Prostate gland (tissue), 2 donors: ENCODE measurements at regions not wholly inside any gene's neighbourhood (a gene's known extent, or its start where the extent isn't known, plus 50 kb on each side); places are given as distances from the start of the nearest gene placed in this dataset.

Experiments used
- DNase-seq: peaks from one replicate; pipeline ENCODE4 v3.0.0-alpha.2; 2019; ENCODE audit warnings: low spot score
- H3K27ac ChIP-seq, 2 donors: fragments of 200-600 bp; sonication (generic); 2 replicates each; pipeline ENCODE4 v1.5.1; 2017 to 2019
- H3K27me3 ChIP-seq: fragments of 200-600 bp; sonication (generic); replicated peaks from 2 replicates; pipeline ENCODE4 v1.5.1; 2019; ENCODE audit not compliant: insufficient read depth
- H3K36me3 ChIP-seq, 2 donors: fragments of 200-600 bp; sonication (generic); 1 replicate in 1 of 2; 2 replicates in 1 of 2; pipeline versions ENCODE4 v1.5.1 to v1.8.1; 2017 to 2019
- H3K4me1 ChIP-seq: fragments of 200-600 bp; sonication (generic); replicated peaks from 2 replicates; pipeline ENCODE4 v1.5.1; 2019
- H3K4me3 ChIP-seq, 2 donors: fragments of 200-600 bp; sonication (generic); 2 replicates each; pipeline ENCODE4 v1.5.1; 2017 to 2019
- H3K9me3 ChIP-seq: fragments of 200-600 bp; sonication (generic); 2 replicates; pipeline ENCODE4 v1.5.1; 2017
- CTCF ChIP-seq, 4 experiments: fragments of 200-600 bp in 2 of 4; fragments of 450-650 bp in 2 of 4; sonication (generic) in 2 of 4; IDR thresholded peaks; 1 replicate in 3 of 4; 2 replicates in 1 of 4; pipeline ENCODE4 v1.5.1; 2016 to 2019; ENCODE audit warnings: antibody characterized with exemption in 4 of 4, mild to moderate bottlenecking in 2 of 4, moderate library complexity in 2 of 4
- POLR2A ChIP-seq: fragments of 450-650 bp; IDR thresholded peaks from one replicate; pipeline ENCODE4 v1.6.1; 2016; ENCODE audit warnings: antibody characterized with exemption, mild to moderate bottlenecking
- POLR2AphosphoS5 ChIP-seq: sonication (generic); formaldehyde crosslinking; IDR thresholded peaks from one replicate; pipeline ENCODE4 v1.6.1; 2017; ENCODE audit warnings: antibody characterized with exemption
- WGBS: methylation state at CpG from one replicate; pipeline ENCODE4 v1.1.5; 2018; 5-methylcytosine and 5-hydroxymethylcytosine counted together
- intact Hi-C: fragments of 100-400 bp; cut with DNase I; formaldehyde crosslinking; loops from one replicate; pipeline ENCODE4 v1.14.2; 2022

- H3K36me3 ChIP-seq = no peaks in the 10 kb centered on the region
- DNase-seq = no peak
- 40% methylated on average over 8 of the region's 8 CpGs for WGBS
- H3K4me3 ChIP-seq = no peak overlapping the region
- intact Hi-C loops = loop anchor here (5.0 to 10.0 kb wide), 4 partner anchors 368 to 1151 kb away; no protein-coding TSS in a partner anchor
- no peaks in the 10 kb centered on the region for H3K27me3 ChIP-seq
- peak overlapping the region; percentile 44 to 63 for H3K27ac ChIP-seq
- H3K9me3 ChIP-seq = no peaks in the 10 kb centered on the region
- TF ChIP-seq CTCF (IDR thresholded peaks at IDR 0.05) (no peak), POLR2A (no peak), POLR2AphosphoS5 (no peak)
- no peaks in the 10 kb centered on the region for H3K4me1 ChIP-seq
Observed at GRCh38 chr2:67845621-67846369, 217.0 kb downstream of the C1D start.

- intact Hi-C loops = loop anchor here (5.0 to 10.0 kb wide), 4 partner anchors 369 to 1152 kb away; no protein-coding TSS in a partner anchor
- Histone ChIP-seq H3K36me3 (no peaks in the 10 kb centered on the region), H3K9me3 (no peaks in the 10 kb centered on the region), H3K27ac (peak overlapping the region; percentile 44 to 63), H3K4me1 (no peaks in the 10 kb centered on the region), H3K27me3 (no peaks in the 10 kb centered on the region), H3K4me3 (no peak overlapping the region)
- DNase-seq = peak; percentile 95
- 9% methylated on average over 16 of the region's 16 CpGs for WGBS
- TF ChIP-seq CTCF (IDR thresholded peaks at IDR 0.05) (peak; percentile 35 to 83 (median 72)), POLR2A (no peak), POLR2AphosphoS5 (peak; percentile 95)
Observed at GRCh38 chr2:67846370-67847070, 216.3 kb downstream of the C1D start.

- H3K27ac ChIP-seq = no peak overlapping the region
- no peak overlapping the region for H3K4me3 ChIP-seq
- WGBS = 58% methylated on average over 6 of the region's 6 CpGs
- intact Hi-C loops = loop anchor here (5.0 to 10.0 kb wide), 4 partner anchors 371 to 1154 kb away; no protein-coding TSS in a partner anchor
- no peak for TF ChIP-seq POLR2A
- TF ChIP-seq POLR2AphosphoS5 = no peak
- no peak for TF ChIP-seq CTCF (IDR thresholded peaks at IDR 0.05)
- no peaks in the 10 kb centered on the region for H3K27me3 ChIP-seq
- no peaks in the 10 kb centered on the region for H3K9me3 ChIP-seq
- H3K36me3 ChIP-seq = no peaks in the 10 kb centered on the region
- DNase-seq = no peak
- H3K4me1 ChIP-seq = no peaks in the 10 kb centered on the region
Observed at GRCh38 chr2:67848551-67849285, 214.1 kb downstream of the C1D start.

GRCh38 chr2:67851016-67851415 is 211.8 kb downstream of the C1D start:
- H3K4me3 ChIP-seq = no peak overlapping the region
- no peak for DNase-seq
- no peaks in the 10 kb centered on the region for H3K9me3 ChIP-seq
- intact Hi-C loops = no loop called here
- TF ChIP-seq CTCF (IDR thresholded peaks at IDR 0.05) = no peak
- TF ChIP-seq POLR2A = no peak
- TF ChIP-seq POLR2AphosphoS5 = no peak
- H3K4me1 ChIP-seq = no peaks in the 10 kb centered on the region
- H3K27ac ChIP-seq = no peak overlapping the region
- 88% methylated on average over 3 of the region's 3 CpGs for WGBS
- H3K36me3 ChIP-seq = no peaks in the 10 kb centered on the region
- H3K27me3 ChIP-seq = no peaks in the 10 kb centered on the region
